Duodenal mucosa (tissue), 2 donors: ENCODE measurements at regions not wholly inside any gene's neighbourhood (a gene's known extent, or its start where the extent isn't known, plus 50 kb on each side); places are given as distances from the start of the nearest gene placed in this dataset.
"Not testable (repeated sequence)": the region's sequence is repeated elsewhere in the genome, so short reads cannot be mapped to it uniquely, and the experiment has no call there.

Experiments
- H3K27ac ChIP-seq: one replicate; pipeline ENCODE4 v1.7.0; 2013; ENCODE audit warnings: low read depth, low read length
- H3K27me3 ChIP-seq, 2 donors: one replicate each; pipeline ENCODE4 v1.7.0; 2013; ENCODE audit warnings: low read length in 2 of 2, control low read depth in 1 of 2; ENCODE audit not compliant: insufficient read depth in 2 of 2, control insufficient read depth in 1 of 2
- H3K36me3 ChIP-seq, 2 donors: one replicate each; pipeline ENCODE4 v1.7.0; 2013; ENCODE audit warnings: low read length in 2 of 2, control low read depth in 1 of 2; ENCODE audit not compliant: insufficient read depth in 2 of 2, control insufficient read depth in 1 of 2
- H3K4me1 ChIP-seq, 2 donors: one replicate each; pipeline ENCODE4 v1.7.0; 2013; ENCODE audit warnings: low read length in 2 of 2, control low read depth in 1 of 2; ENCODE audit not compliant: insufficient read depth in 2 of 2, control insufficient read depth in 1 of 2
- H3K4me3 ChIP-seq, 2 donors: one replicate each; pipeline ENCODE4 v1.7.0; 2013; ENCODE audit warnings: low read length in 2 of 2, low read depth in 1 of 2
- H3K9ac ChIP-seq, 2 donors: one replicate each; pipeline ENCODE4 v1.7.0; 2013; ENCODE audit warnings: low read length in 2 of 2, low read depth in 1 of 2
- H3K9me3 ChIP-seq, 2 donors: one replicate each; pipeline ENCODE4 v1.7.0; 2013; ENCODE audit warnings: low read length in 2 of 2, control low read depth in 1 of 2; ENCODE audit not compliant: control insufficient read depth in 1 of 2

- Histone ChIP-seq H3K4me3 (no peak overlapping the region), H3K9ac (no peak overlapping the region), H3K4me1 (no peaks in the 10 kb centered on the region), H3K27ac (no peak overlapping the region), H3K36me3 (no peaks in the 10 kb centered on the region), H3K9me3 (no peaks in the 10 kb centered on the region), H3K27me3 (no peaks in the 10 kb centered on the region)
Measured at GRCh38 chr5:174559141-174559540, 165.2 kb upstream of the MSX2 start.

GRCh38 chr5:174559566-174560090 lies 164.8 kb upstream of the MSX2 start:
- Histone ChIP-seq H3K27ac (no peak overlapping the region), H3K9ac (no peak overlapping the region), H3K4me1 (no peaks in the 10 kb centered on the region), H3K9me3 (no peaks in the 10 kb centered on the region), H3K27me3 (no peaks in the 10 kb centered on the region), H3K4me3 (no peak overlapping the region), H3K36me3 (no peaks in the 10 kb centered on the region)

- Histone ChIP-seq H3K27me3 (no peaks in the 10 kb centered on the region), H3K9ac (no peak overlapping the region), H3K27ac (no peak overlapping the region), H3K9me3 (no peaks in the 10 kb centered on the region), H3K4me3 (no peak overlapping the region), H3K36me3 (no peaks in the 10 kb centered on the region), H3K4me1 (no peaks in the 10 kb centered on the region)
Measured at GRCh38 chr5:174560861-174561260, 163.5 kb upstream of the MSX2 start.

- not testable (repeated sequence) for H3K27ac ChIP-seq, H3K27me3 ChIP-seq, H3K4me3 ChIP-seq, H3K9me3 ChIP-seq, H3K4me1 ChIP-seq, H3K9ac ChIP-seq, H3K36me3 ChIP-seq
Measured at GRCh38 chr5:174563040-174563439, 161.3 kb upstream of the MSX2 start.

- Histone ChIP-seq H3K4me1 (no peaks in the 10 kb centered on the region), H3K9me3 (no peaks in the 10 kb centered on the region), H3K36me3 (no peaks in the 10 kb centered on the region), H3K27me3 (no peaks in the 10 kb centered on the region), H3K27ac (no peak overlapping the region), H3K9ac (no peak overlapping the region), H3K4me3 (no peak overlapping the region)
Measured at GRCh38 chr5:174563899-174564298, 160.5 kb upstream of the MSX2 start.

GRCh38 chr5:174567506-174568141 lies 156.8 kb upstream of the MSX2 start:
- H3K27me3 ChIP-seq, result no peaks in the 10 kb centered on the region
- no peaks in the 10 kb centered on the region for H3K9me3 ChIP-seq
- H3K4me3 ChIP-seq, result no peak overlapping the region
- H3K4me1 ChIP-seq, result peaks cover 0 to 4% of the 10 kb centered on the region in 2 donors
- H3K36me3 ChIP-seq, result no peaks in the 10 kb centered on the region
- no peak overlapping the region for H3K9ac ChIP-seq
- H3K27ac ChIP-seq, result no peak overlapping the region

GRCh38 chr5:174570662-174571061 lies 153.7 kb upstream of the MSX2 start:
- no peaks in the 10 kb centered on the region for H3K9me3 ChIP-seq
- H3K4me3 ChIP-seq, result no peak overlapping the region
- H3K27ac ChIP-seq, result no peak overlapping the region
- H3K27me3 ChIP-seq, result no peaks in the 10 kb centered on the region
- peaks cover 0 to 4% of the 10 kb centered on the region in 2 donors for H3K4me1 ChIP-seq
- no peak overlapping the region for H3K9ac ChIP-seq
- no peaks in the 10 kb centered on the region for H3K36me3 ChIP-seq

GRCh38 chr5:174571662-174572397 lies 152.6 kb upstream of the MSX2 start:
- no peaks in the 10 kb centered on the region for H3K36me3 ChIP-seq
- peaks cover 0 to 4% of the 10 kb centered on the region in 2 donors for H3K4me1 ChIP-seq
- H3K9me3 ChIP-seq, result no peaks in the 10 kb centered on the region
- H3K27ac ChIP-seq, result no peak overlapping the region
- no peak overlapping the region for H3K9ac ChIP-seq
- no peak overlapping the region for H3K4me3 ChIP-seq
- H3K27me3 ChIP-seq, result no peaks in the 10 kb centered on the region

GRCh38 chr5:174572591-174572990 lies 151.8 kb upstream of the MSX2 start:
- Histone ChIP-seq H3K27ac (no peak overlapping the region), H3K4me3 (no peak overlapping the region), H3K9ac (no peak overlapping the region), H3K27me3 (no peaks in the 10 kb centered on the region), H3K4me1 (peaks cover 0 to 4% of the 10 kb centered on the region in 2 donors), H3K9me3 (no peaks in the 10 kb centered on the region), H3K36me3 (no peaks in the 10 kb centered on the region)

GRCh38 chr5:174573221-174573994 lies 151.0 kb upstream of the MSX2 start:
- no peaks in the 10 kb centered on the region for H3K27me3 ChIP-seq
- no peaks in the 10 kb centered on the region for H3K9me3 ChIP-seq
- no peak overlapping the region for H3K27ac ChIP-seq
- no peaks in the 10 kb centered on the region for H3K36me3 ChIP-seq
- H3K4me1 ChIP-seq, result peaks cover 0 to 4% of the 10 kb centered on the region in 2 donors
- no peak overlapping the region for H3K9ac ChIP-seq
- no peak overlapping the region for H3K4me3 ChIP-seq
